ENCODE measurements at regions not wholly inside any gene's neighbourhood (a gene's known extent, or its start where the extent isn't known, plus 50 kb on each side); places are given as distances from the start of the nearest gene placed in this dataset.
A peak's percentile ranks its signal among the peaks of the same experiment; 100 is the strongest.

DNA sequence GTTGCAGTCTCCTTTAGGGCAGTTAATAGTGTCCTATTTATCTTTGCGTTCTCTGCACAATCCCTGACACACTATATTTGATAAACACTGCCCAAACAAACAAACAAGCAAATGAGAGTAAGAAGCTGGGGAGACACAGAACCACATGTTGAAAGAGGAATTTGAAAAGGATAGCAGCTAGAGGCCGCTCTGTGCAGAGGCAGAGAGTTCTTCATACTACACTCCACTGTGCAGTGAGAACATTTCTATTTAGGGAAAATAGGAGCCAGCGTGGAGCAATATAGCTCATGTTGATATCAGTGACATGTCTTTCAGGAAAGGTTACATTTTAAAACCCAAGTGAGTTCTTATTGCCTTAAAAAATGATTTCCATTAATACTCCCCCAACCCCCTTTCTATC is 140.3 kb upstream of the SEL1L start:
- no peak for DNase-seq

DNA sequence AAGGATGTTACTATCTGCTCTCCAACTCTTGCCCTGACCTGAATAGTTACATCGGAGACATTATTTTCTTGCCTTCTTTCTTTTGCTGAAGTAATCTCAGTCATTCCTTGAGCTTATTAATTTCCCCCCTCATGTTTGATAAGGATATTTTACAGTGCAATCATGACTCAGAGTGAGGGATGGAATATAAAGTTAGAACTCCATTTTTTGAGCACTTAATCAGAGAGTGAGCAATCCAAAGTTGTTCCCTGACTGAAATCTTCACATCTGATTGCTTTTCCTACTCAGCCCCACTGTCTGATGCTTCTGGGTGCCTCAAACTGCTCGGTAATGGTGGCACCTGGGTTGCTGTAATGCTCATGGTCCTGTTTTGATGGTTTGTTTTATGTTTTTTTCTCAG is 142.7 kb upstream of the SEL1L start:
- no peak for DNase-seq

DNA sequence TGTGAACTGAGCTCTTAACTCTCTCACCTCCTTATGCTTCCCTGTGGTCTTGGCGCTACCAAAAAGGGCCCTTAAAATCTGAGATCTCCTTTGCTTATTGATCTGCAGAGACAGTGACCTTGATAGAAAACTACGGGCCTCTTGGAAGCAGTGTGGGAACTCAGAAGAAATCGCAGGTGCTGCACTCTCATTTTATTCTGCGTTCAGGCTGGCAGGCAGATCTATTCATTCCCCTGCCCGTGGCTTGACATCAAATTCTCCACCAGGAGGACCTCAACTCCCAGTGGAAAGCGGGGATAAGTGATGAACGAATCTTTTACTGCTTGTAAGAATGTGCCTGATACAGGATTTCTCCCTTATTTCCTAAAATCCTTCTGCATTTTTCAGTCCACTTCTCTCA is 143.2 kb upstream of the SEL1L start:
- DNase-seq = no peak

DNA sequence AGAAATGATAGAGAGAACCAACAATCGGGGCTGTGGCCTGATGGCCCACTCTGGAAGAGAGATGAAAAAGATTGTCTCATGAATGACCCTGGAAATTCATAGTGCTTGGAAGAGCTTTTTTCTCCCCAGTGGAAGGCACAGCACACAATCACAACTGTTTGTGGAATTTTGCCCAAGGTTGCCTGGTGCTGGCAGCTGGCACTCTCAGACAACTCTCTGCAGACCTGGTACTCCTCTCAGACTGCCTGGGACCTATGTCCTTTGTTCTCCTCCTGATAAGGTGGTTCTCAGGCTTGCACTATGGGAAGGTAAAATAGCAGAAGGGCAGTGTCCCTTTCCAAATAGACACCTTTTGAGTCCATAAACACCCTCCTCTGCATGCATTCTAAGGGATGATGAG is 144.1 kb upstream of the SEL1L start:
- DNase-seq = no peak

DNA sequence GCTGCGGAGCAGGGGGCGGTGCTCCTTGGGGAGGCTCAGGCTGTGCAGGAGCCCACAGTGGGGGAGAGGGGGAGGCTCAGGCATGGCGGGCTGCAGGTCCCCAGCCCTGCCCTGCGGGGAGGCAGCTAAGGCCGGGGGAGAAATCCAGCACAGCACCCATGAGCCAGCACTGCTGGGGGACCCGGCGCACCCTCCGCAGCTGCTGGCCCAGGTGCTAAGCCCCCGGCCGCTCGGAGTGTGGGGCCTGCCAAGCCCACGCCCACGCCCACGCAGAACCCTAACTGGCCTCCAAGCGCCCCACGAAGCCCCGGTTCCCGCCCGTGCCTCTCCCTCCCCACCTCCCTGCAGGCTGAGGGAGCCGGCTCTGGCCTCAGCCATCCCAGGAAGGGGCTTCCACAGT is 145.6 kb upstream of the SEL1L start:
- DNase-seq = no peak

DNA sequence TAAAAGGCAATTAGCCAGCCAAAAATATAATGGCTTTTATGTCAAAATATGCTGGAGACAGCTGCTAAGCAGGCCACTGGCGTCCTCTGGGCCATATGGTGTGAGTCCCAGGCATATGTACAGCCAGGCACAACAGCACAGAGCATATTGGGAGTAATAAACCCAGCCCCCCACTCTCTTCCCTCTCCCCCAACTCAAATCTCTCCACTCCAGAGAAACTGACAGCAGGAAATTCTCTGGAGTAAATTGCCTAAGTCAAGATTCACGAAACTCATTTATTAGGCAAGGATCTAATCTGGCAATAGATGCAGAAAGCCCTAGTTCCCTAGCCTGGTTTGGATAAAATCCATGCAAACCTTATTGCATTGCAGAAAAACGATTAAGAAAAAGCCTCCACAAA is 147.9 kb upstream of the SEL1L start:
- DNase-seq = no peak

DNA sequence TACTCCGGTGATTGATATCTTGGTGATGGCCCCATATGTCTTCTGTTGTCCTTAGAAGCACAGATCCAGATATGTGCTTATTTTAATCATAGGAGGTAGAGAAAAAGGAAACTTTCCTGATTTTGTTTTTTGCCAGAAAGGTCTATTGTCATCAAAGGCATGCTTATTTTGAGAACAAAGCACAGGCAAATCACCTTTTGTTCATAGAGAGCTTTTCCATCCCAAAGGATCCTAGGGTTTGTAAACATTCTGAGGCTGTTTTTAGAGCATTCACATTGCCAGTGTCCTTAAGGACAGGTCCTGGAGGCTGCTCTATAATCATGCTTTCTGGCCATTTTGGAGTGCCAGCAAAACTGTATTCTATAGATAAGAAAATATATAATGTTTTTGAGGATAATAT is 148.5 kb upstream of the SEL1L start:
- no peak for DNase-seq

DNA sequence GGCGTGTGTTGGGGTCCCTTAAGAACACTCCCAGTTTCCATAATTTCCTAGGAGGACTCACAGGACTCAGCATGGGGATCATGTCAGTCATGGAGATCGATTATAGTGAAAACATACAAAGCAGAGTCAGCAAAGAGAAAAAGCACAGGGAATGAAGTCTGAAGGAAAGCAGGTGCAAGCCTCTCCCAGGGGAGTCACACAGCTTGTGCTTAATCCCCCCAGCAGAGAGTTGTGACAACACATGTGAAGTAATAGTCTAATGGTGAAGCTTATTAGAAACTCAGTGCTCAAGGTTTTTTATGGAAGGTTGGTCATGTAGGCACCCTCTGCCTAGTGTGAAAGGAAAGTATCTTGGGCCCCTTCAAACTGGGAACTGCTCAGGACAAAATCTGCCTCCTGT is 149.0 kb upstream of the SEL1L start:
- DNase-seq = no peak

DNA sequence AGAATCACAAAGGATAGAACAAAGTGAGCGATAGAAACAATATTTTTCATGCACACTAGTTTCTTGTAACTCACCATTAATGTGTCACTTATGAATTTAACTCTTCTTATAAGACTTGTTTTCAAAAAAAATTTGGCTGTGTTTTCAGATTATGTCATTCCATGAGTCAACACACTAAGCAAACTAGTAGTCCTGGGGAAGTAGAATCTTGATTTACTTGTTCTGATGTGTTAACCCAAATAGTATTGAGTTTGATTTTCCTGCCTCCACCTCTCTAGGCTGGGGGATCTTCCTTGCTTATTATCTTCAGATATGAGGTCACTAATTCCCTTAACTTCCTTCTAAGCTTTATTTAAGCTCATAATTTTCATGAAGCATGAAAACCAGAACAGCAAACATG is 151.0 kb upstream of the SEL1L start:
- no peak for DNase-seq

DNA sequence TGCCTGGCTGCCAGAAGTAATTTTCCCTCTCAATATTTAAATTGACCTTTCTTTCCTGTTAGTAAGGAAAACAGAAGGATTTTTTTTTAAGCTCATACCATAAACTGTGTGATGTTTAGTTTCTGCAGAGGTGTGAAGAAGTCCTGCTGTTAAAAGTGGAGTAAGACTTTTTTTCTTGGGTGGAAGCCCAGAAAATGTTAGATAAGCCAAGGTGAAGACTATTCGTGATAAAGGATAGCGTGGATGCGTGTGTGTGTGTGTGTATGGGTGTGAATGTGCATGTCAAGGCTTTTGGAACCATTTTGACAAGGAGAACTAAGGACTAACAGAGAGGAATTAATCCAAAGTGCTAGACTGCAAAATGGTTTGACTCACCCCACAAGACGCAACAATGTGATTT is 152.9 kb upstream of the SEL1L start:
- DNase-seq = no peak

DNA sequence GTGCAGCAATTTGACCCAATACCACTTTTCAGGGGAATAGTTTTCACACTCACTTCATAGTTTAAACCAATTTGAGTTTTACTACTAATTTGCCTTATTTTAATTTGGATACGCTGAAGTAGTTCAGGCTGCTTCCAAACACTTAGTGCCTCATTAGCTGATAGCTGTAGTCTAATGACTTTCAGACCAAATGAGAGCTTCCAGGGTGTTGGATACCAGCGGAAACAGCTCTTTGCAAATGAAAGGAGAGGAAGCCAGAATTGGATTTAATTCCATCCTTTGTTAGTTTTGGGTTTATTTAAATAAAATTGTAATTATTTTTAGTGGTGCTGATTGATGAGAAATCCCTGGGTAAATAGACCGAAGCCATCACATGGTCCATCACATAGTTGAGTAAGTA is 158.3 kb upstream of the SEL1L start:
- no peak for DNase-seq

DNA sequence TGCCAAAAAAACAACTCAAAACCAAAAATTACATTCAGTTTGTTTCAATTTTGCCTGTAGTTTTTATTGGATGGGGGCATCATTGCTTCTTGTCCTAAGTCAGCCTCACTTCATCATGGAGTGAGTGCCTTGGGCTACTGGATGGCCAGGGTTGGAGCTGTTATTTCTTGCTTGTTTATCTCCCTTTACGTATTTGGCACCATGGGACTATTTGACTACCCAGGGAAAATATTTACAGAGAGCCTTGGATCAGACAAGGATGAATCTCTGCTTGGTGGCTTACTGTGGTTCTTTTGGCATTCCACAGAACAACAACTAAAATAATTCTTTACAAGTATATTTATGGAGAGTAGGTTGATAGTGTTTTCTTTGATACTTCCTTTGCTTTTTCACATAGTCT is 160.8 kb upstream of the SEL1L start:
- DNase-seq = no peak

DNA sequence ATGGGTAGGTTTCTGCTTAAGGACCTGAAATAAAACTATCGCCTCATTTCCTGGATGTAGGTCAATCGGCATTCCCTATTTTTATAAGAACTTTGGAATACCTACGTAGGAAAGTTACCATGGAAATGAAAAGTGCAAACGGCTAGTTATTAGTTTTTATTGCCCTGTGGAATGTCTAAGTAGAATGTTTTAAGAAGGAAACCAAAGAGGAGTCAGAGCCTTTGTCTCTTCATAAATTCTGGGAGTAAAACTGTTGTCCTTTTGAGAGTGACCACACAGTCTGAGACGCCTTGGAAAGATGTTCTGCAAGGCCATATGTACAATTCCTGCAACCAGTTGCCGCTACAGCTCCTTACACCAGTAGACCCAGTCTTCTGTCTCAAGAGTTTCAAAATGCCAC is 176.0 kb upstream of the SEL1L start:
- no peak for DNase-seq

DNA sequence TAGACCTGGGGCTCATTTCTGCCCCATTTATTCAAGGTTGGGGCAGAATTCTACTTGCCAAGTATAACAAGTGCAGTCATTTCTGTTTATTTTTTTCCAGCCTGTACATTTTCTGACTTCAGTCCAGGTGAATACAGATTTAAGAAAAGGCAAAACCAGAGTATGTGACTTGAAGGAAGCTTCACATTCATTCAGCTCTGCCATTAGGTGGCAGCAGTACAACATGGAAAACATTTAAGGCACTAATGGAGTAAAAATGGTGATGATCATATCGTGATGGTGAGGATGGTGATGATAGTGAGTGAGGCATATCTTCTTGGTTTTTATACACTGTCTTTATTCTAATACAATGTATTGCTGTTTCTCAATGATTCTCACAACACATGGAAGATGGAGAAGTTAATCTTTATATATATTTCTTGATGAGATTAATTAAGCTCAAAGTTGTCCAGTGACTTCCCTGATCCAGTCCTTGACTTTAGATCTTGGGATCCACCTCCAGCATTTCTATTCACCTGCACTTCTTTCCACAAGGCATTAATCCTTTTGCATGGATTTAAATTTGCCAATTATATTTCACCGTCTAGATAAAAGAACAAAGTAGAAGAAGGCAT is 176.7 kb upstream of the SEL1L start:
- peak in 1 of 2 donors; percentile 14 for DNase-seq

DNA sequence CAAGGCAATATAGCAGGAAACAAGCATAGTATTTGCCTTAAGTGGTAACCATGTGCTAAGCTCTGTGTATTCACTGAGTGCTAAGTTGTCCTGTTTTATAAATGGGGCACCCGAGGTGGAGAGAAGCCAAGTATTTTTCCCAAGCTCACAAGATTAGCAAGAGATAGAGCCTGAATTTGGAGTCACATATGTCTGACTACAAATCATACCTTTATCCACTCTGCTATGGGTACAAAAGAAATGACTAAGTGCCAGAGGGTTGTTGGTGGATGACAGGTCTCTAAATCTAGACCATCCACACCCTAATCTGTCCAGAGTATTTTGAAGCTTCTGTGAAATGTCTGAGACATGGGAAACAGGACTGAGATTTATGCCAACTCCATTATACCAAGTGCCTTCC is 182.1 kb upstream of the SEL1L start:
- no peak for DNase-seq

DNA sequence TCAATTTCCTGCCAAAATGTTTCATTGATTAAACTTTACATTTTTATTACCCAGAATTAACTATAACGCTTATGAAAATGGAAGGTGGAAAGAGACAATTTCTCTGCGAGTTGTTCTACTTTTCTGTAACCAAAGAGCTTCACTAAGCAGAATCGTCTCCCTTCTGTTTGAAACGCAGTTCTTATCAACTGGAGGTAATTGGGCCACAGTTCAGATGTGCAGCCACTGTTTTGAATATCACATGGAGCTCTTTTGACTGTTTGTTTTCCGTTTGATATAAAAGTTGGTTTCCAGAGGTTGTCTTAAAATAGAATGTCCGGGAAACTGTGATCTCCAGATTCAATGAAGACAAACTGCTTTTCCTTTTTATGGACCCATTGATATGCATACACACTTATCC is 183.3 kb upstream of the SEL1L start:
- no peak for DNase-seq

DNA sequence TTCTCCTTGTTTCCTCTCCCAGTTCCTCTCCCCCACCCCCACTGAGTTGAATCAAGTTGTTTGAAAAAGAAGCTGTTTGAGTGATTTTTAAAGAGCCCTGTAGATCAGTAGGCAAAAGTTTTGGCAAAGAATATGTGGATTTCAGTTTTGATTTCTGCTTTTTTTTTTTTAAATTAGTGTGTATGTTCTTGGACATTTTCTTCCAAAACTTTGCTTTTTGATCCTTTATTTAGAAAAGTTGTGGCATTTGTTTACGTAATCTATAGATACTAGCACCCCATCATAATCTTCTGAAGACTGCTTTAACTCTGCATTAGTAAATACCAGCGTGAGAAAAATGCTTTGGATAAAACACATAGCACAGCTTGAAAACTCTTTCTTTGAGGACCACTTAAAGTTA is 190.3 kb upstream of the SEL1L start:
- no peak for DNase-seq

DNA sequence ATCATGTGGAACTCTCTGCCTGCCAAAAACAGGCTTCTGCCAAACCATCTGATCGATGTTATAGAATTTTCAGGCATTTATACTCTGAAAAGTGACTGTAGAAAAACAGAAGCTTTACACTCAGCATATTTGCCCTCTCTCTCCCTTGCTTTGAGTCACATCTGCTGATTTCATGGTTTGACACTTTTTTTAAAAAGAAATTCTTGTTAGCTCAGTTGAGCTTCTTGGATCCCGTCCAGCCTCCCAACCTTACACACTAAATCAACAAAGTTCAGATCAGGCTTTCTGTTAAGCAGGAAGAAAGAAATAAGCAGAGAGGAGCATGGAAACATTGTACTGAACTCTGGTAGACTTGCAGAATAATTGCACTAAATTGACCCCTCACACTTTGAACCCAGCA is 193.6 kb upstream of the SEL1L start:
- no peak for DNase-seq

DNA sequence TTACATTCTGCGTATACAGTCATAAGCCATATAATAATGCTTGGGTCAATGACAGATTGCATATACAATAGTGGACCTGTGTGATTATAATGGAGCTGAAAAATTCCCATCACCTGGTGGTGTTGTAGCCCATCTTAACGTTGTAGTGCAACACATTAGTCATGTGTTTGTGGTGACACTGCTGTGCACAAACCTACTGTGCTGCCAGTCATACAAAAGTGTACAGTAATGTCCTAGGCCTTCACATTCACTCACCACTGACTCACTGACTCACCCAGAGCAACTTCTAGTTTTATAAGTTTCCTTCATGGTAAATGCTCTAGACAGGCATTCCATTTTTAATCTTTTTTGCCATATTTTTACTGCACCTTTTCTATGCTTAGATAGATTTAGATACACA is 194.8 kb upstream of the SEL1L start:
- no peak for DNase-seq

DNA sequence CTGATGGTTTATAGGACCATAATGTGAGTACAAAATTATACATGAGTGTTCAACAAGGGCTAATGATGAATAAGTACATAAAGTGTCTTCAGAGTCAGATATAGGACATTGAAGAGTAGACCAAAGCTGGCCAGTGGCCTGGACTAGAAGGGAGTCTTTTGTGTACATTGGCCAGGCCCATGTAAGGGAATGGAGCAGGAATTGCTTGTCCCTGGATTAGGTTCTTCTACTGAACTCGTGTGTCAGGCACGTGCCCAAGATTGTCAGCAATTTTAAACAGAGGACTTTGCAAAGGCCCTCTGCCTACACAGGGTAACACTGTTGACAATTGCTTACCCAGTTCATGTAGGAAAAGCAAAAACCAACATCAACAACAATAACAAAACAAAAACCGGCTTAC is 196.0 kb upstream of the SEL1L start:
- DNase-seq = no peak

DNA sequence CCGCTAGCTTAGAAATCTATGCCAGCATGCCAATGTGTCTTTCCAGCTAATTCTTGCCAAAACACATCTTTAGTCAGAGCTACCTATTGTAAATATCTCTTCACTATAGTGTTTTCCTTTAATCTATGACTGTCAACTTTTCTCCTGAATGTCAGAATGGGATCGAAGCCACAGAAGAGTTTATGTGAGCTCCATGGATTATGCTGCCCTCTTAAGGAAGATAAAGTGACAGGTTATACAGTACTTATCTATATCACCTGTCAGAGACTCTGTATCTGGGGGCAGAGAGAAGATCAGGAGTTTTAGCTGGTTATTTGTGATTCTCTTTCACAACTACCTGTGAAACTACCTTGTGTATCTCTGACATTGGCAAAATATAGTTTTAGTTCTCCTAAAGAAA is 204.3 kb upstream of the SEL1L start:
- DNase-seq = no peak

DNA sequence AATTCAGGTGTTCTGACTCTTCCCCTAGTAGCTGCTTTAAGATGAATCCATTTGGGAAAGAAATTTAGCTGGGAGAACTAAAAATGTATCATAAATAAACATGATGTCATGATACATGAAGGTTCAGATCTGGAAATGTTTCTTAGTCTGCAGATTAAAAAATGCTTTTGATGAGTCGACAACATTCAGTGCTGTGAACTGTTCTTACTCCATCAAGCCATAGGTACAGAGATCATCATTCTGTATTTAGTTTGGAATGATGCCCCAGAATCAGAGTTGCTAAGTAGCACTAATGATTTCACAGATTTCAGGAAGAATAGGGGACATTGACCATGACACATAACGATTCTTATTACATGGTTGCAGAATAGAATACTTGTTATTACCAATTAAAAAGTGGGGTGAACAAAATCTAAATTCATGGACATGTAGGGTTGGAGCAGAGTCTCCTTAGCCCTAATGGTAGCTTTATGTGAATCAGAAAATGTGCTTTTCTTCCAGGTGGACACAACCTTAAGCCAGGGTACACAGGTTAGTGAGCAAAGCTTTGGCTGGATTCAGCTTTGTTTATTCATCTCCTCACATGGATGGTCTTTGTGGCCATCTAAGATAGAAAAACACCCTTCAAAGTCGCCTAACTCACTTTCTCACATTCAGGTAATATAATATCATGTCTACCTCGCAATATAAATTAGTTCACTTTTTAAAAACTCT is 205.4 kb upstream of the SEL1L start:
- DNase-seq = no peak

DNA sequence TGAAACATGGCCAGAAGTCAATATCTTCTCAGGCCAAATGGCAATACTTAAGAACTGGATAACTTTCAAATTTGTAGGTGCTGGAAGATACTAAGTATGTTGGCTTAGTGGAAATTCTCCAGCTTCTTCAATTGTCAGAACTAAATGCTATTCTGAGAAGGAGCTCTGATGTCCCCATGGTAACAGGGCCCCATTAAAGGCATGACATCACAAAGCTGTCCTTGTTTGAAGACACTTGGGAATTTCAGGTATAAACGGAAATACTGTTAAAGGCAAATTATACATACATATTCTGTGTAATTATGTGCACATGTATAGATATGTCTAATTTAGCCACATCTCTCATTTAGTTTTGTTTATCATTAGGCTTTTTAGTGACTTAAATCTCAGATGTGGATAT is 210.0 kb upstream of the SEL1L start:
- no peak for DNase-seq

DNA sequence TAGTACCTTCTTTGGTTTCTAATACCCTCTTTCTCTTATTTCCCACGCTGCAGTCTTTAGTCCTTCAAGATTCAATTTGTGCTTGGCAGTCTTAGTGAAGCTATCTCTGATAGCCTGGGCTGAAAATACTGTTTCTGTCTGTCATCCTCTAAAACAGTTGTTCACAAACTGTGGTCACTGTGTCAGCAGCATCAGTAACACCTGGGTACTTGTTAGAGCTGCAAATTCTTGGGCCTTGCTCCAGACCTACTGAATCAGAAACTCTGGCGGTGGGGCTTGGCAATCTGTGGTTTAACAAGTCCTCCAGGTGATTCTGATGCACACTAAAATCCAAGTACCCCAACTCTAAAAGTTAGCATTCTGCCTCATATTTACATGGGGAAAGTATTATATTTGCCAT is 217.5 kb upstream of the SEL1L start:
- DNase-seq = no peak

DNA sequence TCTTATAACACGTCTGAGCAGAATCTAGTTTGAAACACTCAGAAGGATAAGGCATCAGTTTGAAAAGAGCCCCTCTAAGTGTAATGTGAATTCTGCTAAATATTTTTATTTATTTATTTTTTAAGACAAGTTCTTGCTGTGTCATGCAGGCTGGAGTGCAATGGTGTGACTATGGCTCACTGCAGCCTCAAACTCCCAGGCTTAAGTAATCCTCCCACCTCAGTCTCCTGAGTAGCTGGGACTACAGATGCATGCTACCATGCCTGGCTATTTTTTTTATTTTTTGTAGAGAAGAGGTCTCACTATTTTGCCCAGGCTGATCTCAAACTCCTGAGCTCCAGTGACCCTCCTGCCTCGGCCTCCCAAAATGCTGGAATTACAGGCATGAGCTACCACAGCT is 225.9 kb upstream of the SEL1L start:
- no peak for DNase-seq
